ENCODE measurements at regions not wholly inside any gene's neighbourhood (a gene's known extent, or its start where the extent isn't known, plus 50 kb on each side); places are given as distances from the start of the nearest gene placed in this dataset.
A peak's percentile ranks its signal among the peaks of the same experiment; 100 is the strongest.

DNA sequence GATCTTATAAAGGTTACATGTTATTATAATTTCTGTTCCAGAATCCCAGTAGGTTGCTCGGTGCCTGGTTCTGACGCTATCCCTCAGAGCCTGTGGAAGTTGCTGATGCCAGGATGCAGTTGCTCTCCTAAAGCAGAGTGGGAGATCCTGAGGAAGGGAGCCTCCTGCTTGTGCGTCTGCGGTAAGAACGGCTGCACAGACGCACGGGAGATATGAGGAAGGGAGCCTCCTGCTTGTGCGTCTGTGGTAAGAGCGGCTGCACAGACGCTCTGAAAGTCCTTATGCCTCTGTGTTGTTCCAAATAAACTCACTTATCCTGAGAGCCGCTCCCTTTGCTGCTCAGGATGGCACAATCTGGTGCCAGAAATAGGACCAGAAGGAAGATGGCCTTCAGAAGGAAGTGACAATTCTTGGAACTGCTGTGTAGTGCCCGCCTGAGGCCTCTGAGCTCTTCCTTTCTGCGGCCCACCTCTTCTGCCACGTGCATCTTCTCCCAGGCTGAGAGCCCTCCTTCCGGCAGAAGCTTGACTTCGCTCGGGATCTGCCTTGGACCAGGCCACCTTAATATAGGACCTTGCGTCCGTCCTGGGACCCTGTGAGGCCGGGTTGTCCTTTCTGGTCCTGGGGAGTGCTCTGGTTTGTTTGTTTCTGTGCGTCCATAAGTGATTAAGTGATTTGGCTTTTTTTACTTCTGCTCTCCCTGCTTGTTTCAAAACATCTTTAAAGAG lies 89.5 kb downstream of the RTP5 start:
- Histone ChIP-seq H3K4me3 (no peak overlapping the region), H3K27me3 (peaks cover 6% of the 10 kb centered on the region), H3K9me3 (no peaks in the 10 kb centered on the region), H3K27ac (no peak overlapping the region), H3K4me1 (no peaks in the 10 kb centered on the region), H3K36me3 (no peaks in the 10 kb centered on the region)
- ATAC-seq = no peak
- 84 to 89% methylated on average over 16 to 20 of the region's 21 CpGs for WGBS, 2 donors (ENCODE audit: low coverage in 1 of 2)
- TF ChIP-seq, protein P1, sequence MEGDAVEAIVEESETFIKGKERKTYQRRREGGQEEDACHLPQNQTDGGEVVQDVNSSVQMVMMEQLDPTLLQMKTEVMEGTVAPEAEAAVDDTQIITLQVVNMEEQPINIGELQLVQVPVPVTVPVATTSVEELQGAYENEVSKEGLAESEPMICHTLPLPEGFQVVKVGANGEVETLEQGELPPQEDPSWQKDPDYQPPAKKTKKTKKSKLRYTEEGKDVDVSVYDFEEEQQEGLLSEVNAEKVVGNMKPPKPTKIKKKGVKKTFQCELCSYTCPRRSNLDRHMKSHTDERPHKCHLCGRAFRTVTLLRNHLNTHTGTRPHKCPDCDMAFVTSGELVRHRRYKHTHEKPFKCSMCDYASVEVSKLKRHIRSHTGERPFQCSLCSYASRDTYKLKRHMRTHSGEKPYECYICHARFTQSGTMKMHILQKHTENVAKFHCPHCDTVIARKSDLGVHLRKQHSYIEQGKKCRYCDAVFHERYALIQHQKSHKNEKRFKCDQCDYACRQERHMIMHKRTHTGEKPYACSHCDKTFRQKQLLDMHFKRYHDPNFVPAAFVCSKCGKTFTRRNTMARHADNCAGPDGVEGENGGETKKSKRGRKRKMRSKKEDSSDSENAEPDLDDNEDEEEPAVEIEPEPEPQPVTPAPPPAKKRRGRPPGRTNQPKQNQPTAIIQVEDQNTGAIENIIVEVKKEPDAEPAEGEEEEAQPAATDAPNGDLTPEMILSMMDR (IDR thresholded peaks at IDR 0.05) = no peak
- TF ChIP-seq POLR2A (IDR thresholded peaks at IDR 0.05) (no peak), EP300 (IDR thresholded peaks at IDR 0.05) (no peak), POLR2AphosphoS5 (IDR thresholded peaks at IDR 0.05) (no peak)

DNA sequence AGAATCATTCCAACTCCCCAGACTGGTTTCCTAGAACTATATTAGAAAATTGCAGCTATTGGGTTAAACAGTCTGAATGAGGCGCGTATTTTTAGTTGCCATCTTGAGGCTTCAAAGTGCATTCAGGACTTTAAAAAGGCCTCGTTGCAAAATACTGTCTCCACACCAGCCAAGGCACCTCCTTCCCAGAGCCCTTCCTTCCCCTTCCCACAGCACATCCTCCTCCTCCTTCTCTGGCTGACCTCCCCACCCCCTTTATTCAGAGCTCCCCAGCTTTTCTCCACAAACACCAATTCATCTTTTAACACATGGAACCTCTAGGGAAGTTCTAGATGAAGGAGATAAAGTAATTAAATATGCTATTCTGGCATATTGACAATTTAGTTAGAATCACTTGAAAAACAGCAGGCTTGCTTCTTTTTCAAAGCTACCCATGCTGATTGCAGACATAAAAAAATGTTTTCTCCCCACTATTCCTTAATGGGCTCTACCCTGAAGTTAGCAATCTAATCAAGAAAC lies 90.3 kb downstream of the RTP5 start:
- no peak for ATAC-seq
- Histone ChIP-seq H3K36me3 (no peaks in the 10 kb centered on the region), H3K4me3 (no peak overlapping the region), H3K27me3 (peaks cover 5% of the 10 kb centered on the region), H3K4me1 (no peaks in the 10 kb centered on the region), H3K9me3 (no peaks in the 10 kb centered on the region), H3K27ac (no peak overlapping the region)
- TF ChIP-seq POLR2AphosphoS5 (IDR thresholded peaks at IDR 0.05) = no peak
- TF ChIP-seq, protein P1 (IDR thresholded peaks at IDR 0.05) = no peak
- 57 to 70% methylated on average over 3 of the region's 3 CpGs for WGBS, 2 donors (ENCODE audit: low coverage in 1 of 2)

DNA sequence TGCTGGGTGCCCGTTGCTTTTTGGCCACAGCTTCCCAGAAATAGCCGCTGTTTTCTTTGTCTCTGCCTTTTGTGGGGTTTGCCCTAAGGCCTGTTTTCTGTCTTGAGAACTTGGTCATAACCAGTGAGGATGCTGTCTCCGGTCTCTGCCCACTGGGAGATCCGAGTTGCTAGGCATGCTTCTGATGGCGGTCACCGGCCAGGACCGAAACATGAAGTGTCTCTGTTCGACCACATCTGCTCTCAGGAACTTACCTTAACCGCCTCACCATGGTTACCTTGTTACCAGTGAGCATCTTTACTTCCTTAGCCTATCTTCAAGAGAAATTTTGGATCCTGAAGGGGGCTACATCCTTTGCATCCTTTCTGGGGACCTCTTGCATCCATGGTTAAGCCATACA lies 91.9 kb downstream of the RTP5 start:
- Histone ChIP-seq H3K4me1 (peaks cover 0 to 7% (median 0%) of the 10 kb centered on the region in 3 donors), H3K9me3 (no peaks in the 10 kb centered on the region), H3K4me3 (no peak overlapping the region), H3K27ac (no peak overlapping the region), H3K27me3 (no peaks in the 10 kb centered on the region), H3K36me3 (no peaks in the 10 kb centered on the region)
- WGBS, 2 donors (ENCODE audit: low coverage in 1 of 2) = 81 to 96% methylated on average over 2 to 9 of the region's 9 CpGs
- no peak for ATAC-seq
- TF ChIP-seq POLR2AphosphoS5 (IDR thresholded peaks at IDR 0.05) = no peak
- TF ChIP-seq EP300 (IDR thresholded peaks at IDR 0.05) = no peak
- TF ChIP-seq, protein P1 (IDR thresholded peaks at IDR 0.05) = no peak
- no peak for TF ChIP-seq POLR2A (IDR thresholded peaks at IDR 0.05)

DNA sequence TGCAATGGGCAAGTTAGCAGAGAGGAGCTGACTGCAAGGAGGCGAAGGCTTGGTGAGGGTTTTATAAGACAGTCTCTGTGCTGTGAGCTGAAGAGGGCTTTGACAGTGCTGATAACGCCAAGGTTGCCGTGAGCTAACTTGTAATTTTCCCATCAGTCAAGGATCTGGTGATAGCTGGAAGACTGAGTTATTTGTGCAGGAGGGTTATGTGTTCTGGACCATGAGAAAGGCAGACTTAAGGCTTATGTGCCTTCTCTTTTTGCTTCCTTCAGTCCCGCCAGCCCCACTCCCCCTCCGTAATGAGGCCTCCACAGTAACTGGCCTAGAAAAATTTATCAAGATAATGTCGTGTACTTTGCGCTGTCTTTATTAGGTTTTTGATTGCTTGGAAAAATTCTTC lies 94.6 kb downstream of the RTP5 start:
- H3K9me3 ChIP-seq = no peaks in the 10 kb centered on the region
- H3K4me3 ChIP-seq = no peak overlapping the region
- no peak for ATAC-seq
- H3K27ac ChIP-seq = no peak overlapping the region
- H3K36me3 ChIP-seq = no peaks in the 10 kb centered on the region
- 71 to 84% methylated on average over 5 to 7 of the region's 7 CpGs for WGBS, 2 donors (ENCODE audit: low coverage in 1 of 2)
- no peaks in the 10 kb centered on the region for H3K27me3 ChIP-seq
- peaks cover 0 to 7% (median 0%) of the 10 kb centered on the region in 3 donors for H3K4me1 ChIP-seq
- TF ChIP-seq POLR2A (IDR thresholded peaks at IDR 0.05) = no peak
- TF ChIP-seq, protein P1 (IDR thresholded peaks at IDR 0.05) = no peak
- no peak for TF ChIP-seq POLR2AphosphoS5 (IDR thresholded peaks at IDR 0.05)
- no peak for TF ChIP-seq EP300 (IDR thresholded peaks at IDR 0.05)

DNA sequence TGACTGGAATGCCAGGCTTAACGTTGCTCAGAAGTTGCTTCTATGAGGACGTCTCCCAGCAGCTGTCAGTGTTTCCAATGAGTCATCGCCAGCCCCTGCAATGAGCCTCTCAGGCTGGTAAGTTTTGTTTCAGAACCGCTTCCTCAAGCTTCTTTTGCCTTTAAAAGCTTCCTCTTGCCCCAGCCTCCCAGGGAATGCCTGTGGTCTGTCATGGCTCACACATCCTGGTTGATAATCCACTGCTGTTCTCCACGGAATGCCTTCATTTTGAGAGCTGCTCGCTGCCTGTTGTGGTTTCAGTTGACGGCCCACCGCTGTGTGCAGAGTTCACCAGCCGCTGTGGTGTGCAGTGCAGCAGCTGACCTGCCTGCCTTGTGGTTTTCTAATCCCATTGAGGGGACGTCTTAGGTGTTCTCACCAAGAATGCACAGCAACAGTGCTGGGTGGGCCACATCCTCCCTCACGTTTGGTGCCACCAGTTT lies 96.4 kb downstream of the RTP5 start:
- Histone ChIP-seq H3K36me3 (peaks cover 0 to 3% of the 10 kb centered on the region in 2 donors), H3K9me3 (no peaks in the 10 kb centered on the region), H3K4me1 (peaks cover 0 to 7% (median 0%) of the 10 kb centered on the region in 3 donors), H3K27ac (no peak overlapping the region), H3K4me3 (peak overlapping the region in 1 of 2 donors; percentile 4), H3K27me3 (no peaks in the 10 kb centered on the region)
- 12 to 13% methylated on average over 4 to 8 of the region's 11 CpGs for WGBS, 2 donors (ENCODE audit: low coverage in 1 of 2)
- TF ChIP-seq, protein P1 (IDR thresholded peaks at IDR 0.05) = no peak
- TF ChIP-seq EP300 (IDR thresholded peaks at IDR 0.05) (no peak), POLR2A (IDR thresholded peaks at IDR 0.05) (no peak), POLR2AphosphoS5 (IDR thresholded peaks at IDR 0.05) (no peak)
- ATAC-seq = peak; percentile 58

Measured in gastroesophageal sphincter (tissue), 4 donors.